GM18498 (cell line): ENCODE measurements at regions not wholly inside any gene's neighbourhood (a gene's known extent, or its start where the extent isn't known, plus 50 kb on each side); places are given as distances from the start of the nearest gene placed in this dataset.
A peak's percentile ranks its signal among the peaks of the same experiment; 100 is the strongest.

Source experiments
- ATAC-seq: cut with Tn5 transposase; IDR thresholded peaks from one replicate; pipeline ENCODE4 v1.9.1; 2021; ENCODE audit warnings: mild to moderate bottlenecking, moderate library complexity; ENCODE audit not compliant: unreplicated experiment

GRCh38 chrX:106341823-106342222 lies 173.7 kb downstream of the PWWP3B start:
- ATAC-seq, result no peak

GRCh38 chrX:106356580-106356979 lies 188.5 kb downstream of the PWWP3B start:
- ATAC-seq, result no peak

GRCh38 chrX:106363214-106363613 lies 195.1 kb downstream of the PWWP3B start:
- ATAC-seq, result no peak

- ATAC-seq, result peak; percentile 82
Measured at GRCh38 chrX:106378616-106379015, 210.5 kb downstream of the PWWP3B start.

GRCh38 chrX:106391284-106391911 lies 220.4 kb upstream of the RADX start:
- no peak for ATAC-seq

- ATAC-seq, result no peak
Measured at GRCh38 chrX:106392346-106392745, 219.4 kb upstream of the RADX start.

GRCh38 chrX:106397788-106398538 lies 213.8 kb upstream of the RADX start:
- no peak for ATAC-seq

GRCh38 chrX:106401965-106402559 lies 209.7 kb upstream of the RADX start:
- no peak for ATAC-seq

- no peak for ATAC-seq
Measured at GRCh38 chrX:106404512-106404911, 207.3 kb upstream of the RADX start.

GRCh38 chrX:106415276-106415895 lies 196.4 kb upstream of the RADX start:
- no peak for ATAC-seq

GRCh38 chrX:106436691-106437090 lies 175.1 kb upstream of the RADX start:
- ATAC-seq, result no peak

- ATAC-seq, result no peak
Measured at GRCh38 chrX:106437407-106437806, 174.4 kb upstream of the RADX start.

GRCh38 chrX:106450405-106450804 lies 161.4 kb upstream of the RADX start:
- ATAC-seq, result no peak

GRCh38 chrX:106451933-106452332 lies 159.8 kb upstream of the RADX start:
- no peak for ATAC-seq

GRCh38 chrX:106454991-106455390 lies 156.8 kb upstream of the RADX start:
- ATAC-seq, result no peak

- ATAC-seq, result no peak
Measured at GRCh38 chrX:106457802-106458201, 154.0 kb upstream of the RADX start.

- ATAC-seq, result no peak
Measured at GRCh38 chrX:106467422-106467821, 144.4 kb upstream of the RADX start.

GRCh38 chrX:106467943-106468342 lies 143.8 kb upstream of the RADX start:
- no peak for ATAC-seq

GRCh38 chrX:106468433-106468832 lies 143.3 kb upstream of the RADX start:
- no peak for ATAC-seq

GRCh38 chrX:106479920-106480319 lies 131.9 kb upstream of the RADX start:
- no peak for ATAC-seq

- no peak for ATAC-seq
Measured at GRCh38 chrX:106481341-106481740, 130.4 kb upstream of the RADX start.

- peak; percentile 99 for ATAC-seq
Measured at GRCh38 chrX:106484233-106484632, 127.5 kb upstream of the RADX start.
